CD4-positive, alpha-beta T cell (primary cell): ENCODE measurements at regions not wholly inside any gene's neighbourhood (a gene's known extent, or its start where the extent isn't known, plus 50 kb on each side); places are given as distances from the start of the nearest gene placed in this dataset.

Source experiments
- ATAC-seq: fragments of 200-7000 bp; cut with Tn5 transposase; one replicate; pipeline ENCODE4 v1.10.0; 2022; ENCODE audit warnings: mild to moderate bottlenecking; ENCODE audit not compliant: poor library complexity
- CTCF ChIA-PET: fragments of 350-600 bp; sonication (Branson Sonifier 250); formaldehyde crosslinking; loops from one replicate; lab custom pipeline; 2021; ENCODE audit warnings: antibody characterized with exemption, inconsistent platforms; lab: Charles Lee
- POLR2A ChIA-PET: fragments of 350-600 bp; sonication (Branson Sonifier 250); formaldehyde crosslinking; loops from one replicate; lab custom pipeline; 2021; ENCODE audit warnings: antibody characterized with exemption, inconsistent platforms; lab: Charles Lee
- DNase-seq, 14 experiments: peaks; one replicate each; pipeline ENCODE4 v3.0.0-alpha.2; 2013 to 2020; ENCODE audit warnings: mixed read lengths in 2 of 14
- H3K27ac ChIP-seq, 2 donors: one replicate each; pipeline versions ENCODE4 v1.5.1 to v1.7.0; 2013; ENCODE audit warnings: low read length in 2 of 2, low read depth in 1 of 2, mild to moderate bottlenecking in 1 of 2
- H3K27me3 ChIP-seq, 2 experiments: 1 replicate in 1 of 2; 2 replicates in 1 of 2; pipeline versions ENCODE4 v1.6.1 to v1.7.0; 2013; ENCODE audit warnings: low read length in 2 of 2, control low read depth in 1 of 2, mild to moderate bottlenecking in 1 of 2, moderate library complexity in 1 of 2; ENCODE audit not compliant: insufficient read depth in 2 of 2, control insufficient read depth in 1 of 2
- H3K36me3 ChIP-seq: one replicate; pipeline ENCODE4 v1.6.1; 2013; ENCODE audit warnings: low read length, control low read depth; ENCODE audit not compliant: insufficient read depth
- H3K4me1 ChIP-seq: one replicate; pipeline ENCODE4 v1.6.1; 2013; ENCODE audit warnings: low read length, control low read depth; ENCODE audit not compliant: insufficient read depth
- H3K4me3 ChIP-seq: one replicate; pipeline ENCODE4 v1.5.1; 2013; ENCODE audit warnings: mild to moderate bottlenecking, low read length, moderate library complexity
- H3K9me3 ChIP-seq, 2 experiments: 1 replicate in 1 of 2; 2 replicates in 1 of 2; pipeline versions ENCODE4 v1.6.1 to v1.7.0; 2013; ENCODE audit warnings: low read length in 2 of 2, mild to moderate bottlenecking in 2 of 2, control low read depth in 1 of 2, moderate library complexity in 1 of 2; ENCODE audit not compliant: control insufficient read depth in 1 of 2, insufficient read depth in 1 of 2
- H3K27ac Mint-ChIP-seq: one replicate; pipeline ENCODE4 v1.8.0; 2020; ENCODE audit warnings: mixed read lengths
- H3K27me3 Mint-ChIP-seq: one replicate; pipeline ENCODE4 v1.8.0; 2021; ENCODE audit warnings: mixed read lengths
- H3K36me3 Mint-ChIP-seq: one replicate; pipeline ENCODE4 v1.8.0; 2021; ENCODE audit warnings: low read depth, mixed read lengths
- H3K4me1 Mint-ChIP-seq: one replicate; pipeline ENCODE4 v1.8.0; 2021; ENCODE audit warnings: low read depth, mixed read lengths
- H3K4me3 Mint-ChIP-seq: one replicate; pipeline ENCODE4 v1.8.0; 2020; ENCODE audit warnings: mild to moderate bottlenecking, mixed read lengths
- H3K9me3 Mint-ChIP-seq: one replicate; pipeline ENCODE4 v1.8.0; 2020; ENCODE audit warnings: mixed read lengths
- CTCF ChIP-seq: fragments of 200-600 bp; IDR thresholded peaks from one replicate; pipeline ENCODE4 v1.8.0; 2022; ENCODE audit warnings: antibody characterized with exemption, mild to moderate bottlenecking
- intact Hi-C, 2 experiments: fragments of 100-400 bp; cut with DNase I in 1 of 2; cut with micrococcal nuclease in 1 of 2; formaldehyde crosslinking; loops; one replicate each; pipeline versions ENCODE4 v1.15.1 to v1.9.0; 2023 to 2025; cut with DNase I, micrococcal nuclease

DNA sequence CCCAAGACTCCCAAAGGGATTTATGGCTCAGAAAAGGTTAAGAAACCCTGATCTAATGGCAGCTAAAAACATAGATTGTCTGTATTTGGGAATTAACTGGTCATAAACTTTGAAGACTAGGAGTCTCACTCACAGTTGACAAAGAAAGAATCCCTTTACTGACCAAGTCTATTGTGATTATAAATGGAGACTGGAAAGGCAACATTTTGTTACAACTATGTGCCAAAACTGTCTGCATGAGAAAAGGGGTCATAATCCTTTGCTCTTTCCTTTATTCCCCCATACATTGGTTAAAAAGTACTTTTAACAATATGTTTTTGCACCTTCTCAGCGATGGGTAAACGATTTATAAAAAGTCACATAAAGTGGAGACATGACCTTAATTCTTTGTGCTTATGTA is 206.9 kb upstream of the MAP3K7 start:
- ChIA-PET POLR2A (no interaction called here), CTCF (no interaction called here)
- Mint-ChIP-seq H3K36me3 (no peaks in the 10 kb centered on the region), H3K9me3 (no peaks in the 10 kb centered on the region), H3K27ac (no peak overlapping the region), H3K4me3 (no peak overlapping the region), H3K4me1 (no peaks in the 10 kb centered on the region), H3K27me3 (no peaks in the 10 kb centered on the region)
- Histone ChIP-seq H3K4me3 (no peak overlapping the region), H3K4me1 (no peaks in the 10 kb centered on the region), H3K36me3 (no peaks in the 10 kb centered on the region), H3K9me3 (no peaks in the 10 kb centered on the region), H3K27me3 (no peaks in the 10 kb centered on the region), H3K27ac (no peak overlapping the region)
- DNase-seq = no peak
- ATAC-seq = no peak
- intact Hi-C loops = no loop called here
- no peak for TF ChIP-seq CTCF

DNA sequence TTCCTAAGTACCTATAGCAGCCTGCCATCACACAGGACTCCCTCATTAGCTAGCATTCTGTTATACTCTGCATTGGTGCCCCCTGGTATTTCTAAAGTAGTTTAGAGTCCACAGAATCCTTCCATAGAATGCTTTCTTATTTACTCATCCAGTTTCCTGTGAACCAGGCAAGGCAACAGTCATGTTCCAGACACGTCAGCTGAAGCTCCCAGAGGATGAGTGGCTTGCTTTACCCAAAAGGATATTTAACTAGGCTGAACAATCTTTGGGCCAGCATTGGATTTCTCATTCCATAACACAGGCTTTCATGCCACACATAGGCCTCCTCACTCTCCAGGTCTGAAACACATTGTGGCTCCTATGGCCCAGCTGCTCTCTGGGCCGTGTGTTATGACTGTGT is 203.8 kb upstream of the MAP3K7 start:
- ATAC-seq (no peak), DNase-seq (no peak)
- POLR2A ChIA-PET = no interaction called here
- peaks cover 10% of the 10 kb centered on the region for H3K27me3 Mint-ChIP-seq
- H3K9me3 ChIP-seq = no peaks in the 10 kb centered on the region
- H3K27ac ChIP-seq = no peak overlapping the region
- TF ChIP-seq CTCF = no peak
- no peak overlapping the region for H3K4me3 Mint-ChIP-seq
- H3K36me3 ChIP-seq = no peaks in the 10 kb centered on the region
- no peaks in the 10 kb centered on the region for H3K4me1 ChIP-seq
- intact Hi-C loops = no loop called here
- no peaks in the 10 kb centered on the region for H3K36me3 Mint-ChIP-seq
- no peaks in the 10 kb centered on the region for H3K27me3 ChIP-seq
- H3K4me1 Mint-ChIP-seq = no peaks in the 10 kb centered on the region
- CTCF ChIA-PET = no interaction called here
- no peak overlapping the region for H3K27ac Mint-ChIP-seq
- no peaks in the 10 kb centered on the region for H3K9me3 Mint-ChIP-seq
- H3K4me3 ChIP-seq = no peak overlapping the region

DNA sequence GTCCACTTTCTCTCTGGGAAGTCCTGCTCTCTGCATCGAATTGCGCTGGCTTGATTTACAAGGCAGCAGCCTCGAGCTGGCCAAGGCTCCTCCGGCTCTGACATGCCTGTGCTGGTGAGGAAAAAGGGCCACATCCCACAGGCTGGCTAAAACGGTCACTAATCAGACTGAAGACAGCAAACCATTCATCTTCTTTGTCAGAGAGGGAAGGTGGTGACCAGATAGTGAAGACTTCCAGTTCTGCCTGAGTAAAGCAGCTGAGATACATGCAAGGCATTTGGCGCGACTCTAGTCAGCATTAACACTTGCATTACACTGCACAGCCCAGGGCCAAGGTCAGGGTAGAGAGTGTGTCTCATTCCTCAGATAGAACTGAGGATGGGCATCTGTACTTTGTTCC is 203.2 kb upstream of the MAP3K7 start:
- Mint-ChIP-seq H3K27me3 (peaks cover 17% of the 10 kb centered on the region), H3K9me3 (no peaks in the 10 kb centered on the region), H3K4me3 (no peak overlapping the region), H3K27ac (no peak overlapping the region), H3K4me1 (no peaks in the 10 kb centered on the region), H3K36me3 (no peaks in the 10 kb centered on the region)
- no peaks in the 10 kb centered on the region for H3K36me3 ChIP-seq
- ChIA-PET POLR2A (no interaction called here), CTCF (no interaction called here)
- DNase-seq (no peak), ATAC-seq (no peak)
- no peaks in the 10 kb centered on the region for H3K4me1 ChIP-seq
- H3K27me3 ChIP-seq = no peaks in the 10 kb centered on the region
- H3K9me3 ChIP-seq = no peaks in the 10 kb centered on the region
- intact Hi-C loops = no loop called here
- no peak for TF ChIP-seq CTCF
- no peak overlapping the region for H3K27ac ChIP-seq
- H3K4me3 ChIP-seq = no peak overlapping the region
